ENCODE measurements at regions not wholly inside any gene's neighbourhood (a gene's known extent, or its start where the extent isn't known, plus 50 kb on each side); places are given as distances from the start of the nearest gene placed in this dataset.

GRCh38 chr4:25493466-25493865 lies 116.4 kb downstream of the ANAPC4 start:
- TF ChIP-seq ZNF274 (IDR thresholded peaks at IDR 0.05; ENCODE audit: low read depth, low read length), result no peak
- TF ChIP-seq YY1 (IDR thresholded peaks at IDR 0.05; ENCODE audit: insufficient read depth, insufficient read length), result no peak
- TF ChIP-seq SUZ12 (IDR thresholded peaks at IDR 0.05; ENCODE audit: extremely low read depth, insufficient read depth, insufficient read length), result no peak
